Heart left ventricle (tissue), 16 donors: ENCODE measurements at regions not wholly inside any gene's neighbourhood (a gene's known extent, or its start where the extent isn't known, plus 50 kb on each side); places are given as distances from the start of the nearest gene placed in this dataset.
A peak's percentile ranks its signal among the peaks of the same experiment; 100 is the strongest.
"Not testable (repeated sequence)": the region's sequence is repeated elsewhere in the genome, so short reads cannot be mapped to it uniquely, and the experiment has no call there.

ENCODE experiments used
- ATAC-seq, 4 donors: fragments of 200-7000 bp; cut with Tn5 transposase; one replicate each; pipeline ENCODE4 v1.9.1; 2020 to 2022; ENCODE audit warnings: moderate library complexity in 4 of 4, mild to moderate bottlenecking in 3 of 4, moderate number of reproducible peaks in 1 of 4
- DNase-seq, 5 donors: peaks; one replicate each; pipeline ENCODE4 v3.0.0-alpha.2; 2020
- H3K27ac ChIP-seq, 12 donors: fragments of 200-600 bp; sonication (generic) in 4 of 12; one replicate each; pipeline versions ENCODE4 v1.5.0 to v1.8.0; 2016 to 2022; ENCODE audit warnings: mild to moderate bottlenecking in 2 of 12
- H3K27me3 ChIP-seq, 9 donors: fragments of 200-600 bp; sonication (generic) in 2 of 9; one replicate each; pipeline versions ENCODE4 v1.5.1 to v1.8.0; 2016 to 2022; ENCODE audit warnings: mild to moderate bottlenecking in 3 of 9
- H3K36me3 ChIP-seq, 9 donors: fragments of 200-600 bp; sonication (generic) in 2 of 9; one replicate each; pipeline versions ENCODE4 v1.5.0 to v1.8.0; 2018 to 2022; ENCODE audit warnings: mild to moderate bottlenecking in 2 of 9
- H3K4me1 ChIP-seq, 12 donors: fragments of 200-600 bp; sonication (generic) in 4 of 12; one replicate each; pipeline versions ENCODE4 v1.5.0 to v1.8.0; 2016 to 2022; ENCODE audit warnings: mild to moderate bottlenecking in 3 of 12
- H3K4me3 ChIP-seq, 12 donors: fragments of 200-600 bp; sonication (generic) in 4 of 12; one replicate each; pipeline versions ENCODE4 v1.5.0 to v1.8.0; 2017 to 2022; ENCODE audit warnings: mild to moderate bottlenecking in 9 of 12, moderate library complexity in 4 of 12
- H3K9me3 ChIP-seq, 12 donors: fragments of 200-600 bp; sonication (generic) in 4 of 12; one replicate each; pipeline versions ENCODE4 v1.5.0 to v1.8.0; 2016 to 2022; ENCODE audit warnings: mild to moderate bottlenecking in 1 of 12
- CTCF ChIP-seq, 12 donors: fragments of 200-600 bp; sonication (generic) in 4 of 12; IDR thresholded peaks; one replicate each; pipeline versions ENCODE4 v1.5.0 to v1.8.0; 2018 to 2022; ENCODE audit warnings: antibody characterized with exemption in 12 of 12, mild to moderate bottlenecking in 5 of 12
- POLR2A ChIP-seq, 2 donors: fragments of 450-650 bp; IDR thresholded peaks; one replicate each; pipeline ENCODE4 v1.6.1; 2017; ENCODE audit warnings: antibody characterized with exemption in 2 of 2, mild to moderate bottlenecking in 2 of 2, moderate library complexity in 2 of 2
- WGBS, 4 donors: extraction: QIAGEN DNeasy Blood & Tissue Kit in 2 of 4; methylation state at CpG; one replicate each; pipeline versions ENCODE4 v1.1.5 to v1.1.7; 2013 to 2018; 5-methylcytosine and 5-hydroxymethylcytosine counted together
- intact Hi-C, 10 donors: fragments of 100-400 bp; cut with DNase I; formaldehyde crosslinking; loops; one replicate each; pipeline versions ENCODE4 v1.11.1 to v1.14.2; 2022
- donor health status: ischemic (EF 13 %, LVEDD 7.1; RV severe dilation, severe dysfunction).
- donor health status: healthy with polysubstance abuse.
- donor health status: DM: no; HTN: yes; CAD: no.
- donor health status: DM: no; HTN: no; CAD: no.
- donor health status: ischemic (EF 25% LVEDD 6.9; RV normal size, moderate dysfunction).
- donor health status: ischemic (EF 25% LVEDD 5.7; RV mildly dilated, moderate dysfunction).
- donor health status: healthy.
- donor health status: DM: yes; HTN: yes; CAD: no.
- donor health status: ischemic (EF 35%, LVEDD 5.7; RV mildly dilated, moderate dysfunction).
- donor health status: nonischemic (EF 11% LVEDD 7.7; RV severe dilation, severe dysfunction).
- donor health status: DM: yes; HTN: yes; CAD: no.
- donor health status: PGD.
- donor health status: ischemic (EF 29% LVEDD 5.4; RV normal size, mild dysfunction).
- donor health status: nonischemic (EF 23%, LVEDD 6.1; RV moderate dilation, normal function).

- Histone ChIP-seq H3K9me3 (peaks cover 0 to 28% (median 0%) of the 10 kb centered on the region in 12 donors), H3K36me3 (no peaks in the 10 kb centered on the region), H3K27me3 (no peaks in the 10 kb centered on the region), H3K4me3 (peak overlapping the region in 7 of 12 donors; percentile 21 to 37 (median 34)), H3K4me1 (peaks cover 0 to 41% (median 7%) of the 10 kb centered on the region in 12 donors), H3K27ac (peak overlapping the region in 2 of 12 donors; percentile 22 to 35)
- TF ChIP-seq POLR2A (IDR thresholded peaks at IDR 0.05) (no peak), CTCF (IDR thresholded peaks at IDR 0.05) (no peak)
- 21 to 37% (median 25%) methylated on average over 2 of the region's 2 CpGs for WGBS, 4 donors
- intact Hi-C loops, result no loop called here
- DNase-seq, result no peak
- no peak for ATAC-seq
Measured at GRCh38 chrX:155744534-155744933, 131.8 kb upstream of the TMLHE start.

- H3K4me3 ChIP-seq, H3K36me3 ChIP-seq, H3K4me1 ChIP-seq, DNase-seq, ATAC-seq, H3K27ac ChIP-seq, intact Hi-C loops, H3K27me3 ChIP-seq: not testable (repeated sequence)
- H3K9me3 ChIP-seq, result peaks cover 0 to 12% (median 0%) of the 10 kb centered on the region in 12 donors
- WGBS, 4 donors, result 73 to 91% (median 77%) methylated on average over 5 of the region's 5 CpGs
Measured at GRCh38 chrX:155728335-155728734, 115.6 kb upstream of the TMLHE start.

GRCh38 chrX:155718972-155719586 is 106.3 kb upstream of the TMLHE start:
- DNase-seq (peak in 4 of 5 donors; percentile 39 to 64 (median 47)), ATAC-seq (peak; percentile 87 to 95 (median 88))
- TF ChIP-seq CTCF (IDR thresholded peaks at IDR 0.05) (no peak), POLR2A (IDR thresholded peaks at IDR 0.05) (no peak)
- H3K27ac ChIP-seq, result peak overlapping the region in 9 of 12 donors; percentile 39 to 76 (median 64)
- H3K36me3 ChIP-seq, result no peaks in the 10 kb centered on the region
- no peaks in the 10 kb centered on the region for H3K27me3 ChIP-seq
- peak overlapping the region in 8 of 12 donors; percentile 1 to 53 (median 30) for H3K4me3 ChIP-seq
- H3K9me3 ChIP-seq, result peaks cover 0 to 11% (median 0%) of the 10 kb centered on the region in 12 donors
- WGBS, 4 donors, result 29 to 49% (median 38%) methylated on average over 4 of the region's 4 CpGs
- intact Hi-C loops, result no loop called here
- H3K4me1 ChIP-seq, result peaks cover 0 to 6% (median 0%) of the 10 kb centered on the region in 12 donors

- TF ChIP-seq POLR2A (IDR thresholded peaks at IDR 0.05) (no peak), CTCF (IDR thresholded peaks at IDR 0.05) (no peak)
- WGBS, 4 donors, result 53 to 75% (median 64%) methylated on average over 1 of the region's 1 CpG
- ATAC-seq (no peak), DNase-seq (no peak)
- Histone ChIP-seq H3K27ac (no peak overlapping the region), H3K9me3 (peaks cover 0 to 44% (median 5%) of the 10 kb centered on the region in 12 donors), H3K36me3 (no peaks in the 10 kb centered on the region), H3K4me1 (peaks cover 0 to 6% (median 0%) of the 10 kb centered on the region in 12 donors), H3K4me3 (no peak overlapping the region), H3K27me3 (no peaks in the 10 kb centered on the region)
- intact Hi-C loops, result no loop called here
Measured at GRCh38 chrX:155715141-155715540, 102.4 kb upstream of the TMLHE start.

GRCh38 chrX:155695419-155695818 is 82.7 kb upstream of the TMLHE start:
- intact Hi-C loops, result no loop called here
- ATAC-seq (no peak), DNase-seq (no peak)
- H3K27me3 ChIP-seq, result no peaks in the 10 kb centered on the region
- peaks cover 0 to 3% (median 0%) of the 10 kb centered on the region in 12 donors for H3K9me3 ChIP-seq
- H3K27ac ChIP-seq, result no peak overlapping the region
- no peaks in the 10 kb centered on the region for H3K36me3 ChIP-seq
- H3K4me3 ChIP-seq, result no peak overlapping the region
- WGBS, 4 donors, result 82 to 100% (median 95%) methylated on average over 1 of the region's 1 CpG
- TF ChIP-seq POLR2A (IDR thresholded peaks at IDR 0.05) (no peak), CTCF (IDR thresholded peaks at IDR 0.05) (no peak)
- H3K4me1 ChIP-seq, result no peaks in the 10 kb centered on the region
